Lung microvascular endothelial cell (primary cell): ENCODE measurements at regions not wholly inside any gene's neighbourhood (a gene's known extent, or its start where the extent isn't known, plus 50 kb on each side); places are given as distances from the start of the nearest gene placed in this dataset.

Experiments used
- DNase-seq, 2 donors: peaks; one replicate each; pipeline versions ENCODE4 v3.0.0 to v3.0.0-alpha.2; 2010; ENCODE audit warnings: low read depth in 2 of 2

GRCh38 chr17:36661047-36661666 is 59.8 kb downstream of the MRM1 start:
- no peak for DNase-seq

GRCh38 chr17:36661688-36662087 is 60.3 kb downstream of the MRM1 start:
- DNase-seq: no peak

GRCh38 chr17:36665417-36665816 is 64.0 kb downstream of the MRM1 start:
- no peak for DNase-seq

- no peak for DNase-seq
These were observed 66.5 kb downstream of the MRM1 start for GRCh38 chr17:36667922-36668321.

GRCh38 chr17:36668824-36669223 is 67.4 kb downstream of the MRM1 start:
- no peak for DNase-seq

GRCh38 chr17:36671144-36671543 is 69.8 kb downstream of the MRM1 start:
- no peak for DNase-seq

GRCh38 chr17:36672403-36672918 is 71.1 kb downstream of the MRM1 start:
- no peak for DNase-seq

GRCh38 chr17:36673068-36673467 is 71.7 kb downstream of the MRM1 start:
- no peak for DNase-seq

GRCh38 chr17:36673637-36674277 is 72.4 kb downstream of the MRM1 start:
- no peak for DNase-seq

- no peak for DNase-seq
These were observed 72.9 kb downstream of the MRM1 start for GRCh38 chr17:36674278-36674650.

GRCh38 chr17:36675250-36675649 is 73.9 kb downstream of the MRM1 start:
- DNase-seq: no peak

GRCh38 chr17:36675786-36676185 is 74.4 kb downstream of the MRM1 start:
- no peak for DNase-seq

- no peak for DNase-seq
These were observed 78.6 kb downstream of the MRM1 start for GRCh38 chr17:36679815-36680467.

- no peak for DNase-seq
These were observed 79.4 kb downstream of the MRM1 start for GRCh38 chr17:36680701-36681202.

- DNase-seq: no peak
These were observed 81.4 kb downstream of the MRM1 start for GRCh38 chr17:36682773-36683172.

- DNase-seq: no peak
These were observed 82.0 kb downstream of the MRM1 start for GRCh38 chr17:36683387-36683786.

GRCh38 chr17:36684134-36684533 is 82.8 kb downstream of the MRM1 start:
- DNase-seq: no peak

GRCh38 chr17:36686123-36686669 is 84.8 kb downstream of the MRM1 start:
- DNase-seq: no peak

GRCh38 chr17:36687736-36688135 is 86.4 kb downstream of the MRM1 start:
- DNase-seq: no peak

GRCh38 chr17:36689089-36689667 is 87.8 kb downstream of the MRM1 start:
- DNase-seq: no peak

GRCh38 chr17:36690190-36690589 is 88.8 kb downstream of the MRM1 start:
- DNase-seq: no peak

GRCh38 chr17:36691606-36692005 is 90.2 kb downstream of the MRM1 start:
- no peak for DNase-seq
